K562 (cell line): ENCODE measurements at regions not wholly inside any gene's neighbourhood (a gene's known extent, or its start where the extent isn't known, plus 50 kb on each side); places are given as distances from the start of the nearest gene placed in this dataset.

Source experiments
- FOS ChIP-seq: IDR thresholded peaks from 3 replicates; pipeline ENCODE4 v1.6.1; 2011; ENCODE audit not compliant: insufficient read length; ENCODE audit errors: extremely low read depth
- L3MBTL2 ChIP-seq: fragments of 450-650 bp; IDR thresholded peaks from 2 replicates; pipeline ENCODE4 v1.6.1; 2016; ENCODE audit warnings: mild to moderate bottlenecking, moderate library complexity
- MAZ ChIP-seq, 2 experiments: fragments of 450-650 bp in 1 of 2; sonication (generic) in 1 of 2; formaldehyde crosslinking; IDR thresholded peaks in 1 of 2; conservative IDR thresholded peaks in 1 of 2; 2 replicates each; pipeline versions ENCODE4 v1.4.0 to v1.5.0; 2020; ENCODE audit warnings: mild to moderate bottlenecking in 1 of 2, missing genetic modification reagents in 1 of 2
- NFYB ChIP-seq: IDR thresholded peaks from 2 replicates; pipeline ENCODE4 v1.6.1; 2011; ENCODE audit warnings: mild to moderate bottlenecking, moderate library complexity; ENCODE audit not compliant: insufficient read length; ENCODE audit errors: extremely low read depth
- RBM25 ChIP-seq: fragments of 200-400 bp; formaldehyde crosslinking; IDR thresholded peaks from 2 replicates; pipeline ENCODE4 v1.6.1; 2018; ENCODE audit warnings: low read length, low read depth, moderate library complexity; ENCODE audit not compliant: severe bottlenecking
- TF ChIP-seq, protein P1 (sequence below): fragments of 450-650 bp; IDR thresholded peaks from 2 replicates; pipeline ENCODE4 v1.6.1; 2016; ENCODE audit warnings: mild to moderate bottlenecking, moderate library complexity
- TF ChIP-seq, protein P2 (sequence below): fragments of 200-800 bp; sonication (Bioruptor generic); IDR thresholded peaks from 2 replicates; pipeline ENCODE4 v1.6.1; 2017; ENCODE audit warnings: missing genetic modification characterization, missing compliant biosample characterization
- TF ChIP-seq, protein P3 (sequence below), 2 experiments: IDR thresholded peaks; 2 replicates each; pipeline ENCODE4 v1.6.1; 2011; ENCODE audit warnings: borderline replicate concordance in 1 of 2, control low read depth in 1 of 2, low read depth in 1 of 2, low read length in 1 of 2, mild to moderate bottlenecking in 1 of 2, mixed read lengths in 1 of 2, moderate library complexity in 1 of 2; ENCODE audit not compliant: insufficient read depth in 1 of 2, insufficient read length in 1 of 2, poor library complexity in 1 of 2, severe bottlenecking in 1 of 2; ENCODE audit errors: extremely low read depth in 1 of 2

DNA sequence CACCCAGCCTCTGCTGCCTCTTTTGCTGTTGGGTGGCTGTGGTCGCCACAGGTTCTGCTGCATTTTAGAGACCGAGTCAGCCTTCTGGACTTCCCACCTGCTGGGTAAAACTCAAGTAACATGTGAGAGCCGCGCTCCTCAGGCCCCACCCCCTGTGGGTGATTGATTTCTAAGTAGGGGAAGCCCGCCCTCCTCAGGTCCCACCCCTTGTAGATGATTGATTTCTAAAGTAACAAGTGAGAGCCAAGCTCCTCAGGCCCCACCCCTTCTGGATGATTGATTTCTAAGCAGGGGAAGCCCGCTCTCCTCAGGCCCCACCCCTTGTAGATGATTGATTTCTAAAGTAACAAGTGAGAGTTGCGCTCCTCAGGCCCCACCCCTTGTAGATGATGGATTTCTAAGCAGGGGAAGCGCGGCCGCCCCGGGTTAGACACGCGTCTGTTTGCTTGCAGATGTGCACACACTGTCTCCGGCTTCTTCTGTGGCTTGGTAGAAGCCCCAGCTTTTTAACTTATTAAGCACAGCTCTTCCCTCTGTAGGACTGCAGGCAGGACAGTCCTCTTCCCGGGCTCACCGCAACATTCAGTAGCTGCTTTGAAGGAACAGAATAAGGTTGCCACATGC is 83.4 kb downstream of the FAM43A start (continued):
- TF ChIP-seq, protein P1, sequence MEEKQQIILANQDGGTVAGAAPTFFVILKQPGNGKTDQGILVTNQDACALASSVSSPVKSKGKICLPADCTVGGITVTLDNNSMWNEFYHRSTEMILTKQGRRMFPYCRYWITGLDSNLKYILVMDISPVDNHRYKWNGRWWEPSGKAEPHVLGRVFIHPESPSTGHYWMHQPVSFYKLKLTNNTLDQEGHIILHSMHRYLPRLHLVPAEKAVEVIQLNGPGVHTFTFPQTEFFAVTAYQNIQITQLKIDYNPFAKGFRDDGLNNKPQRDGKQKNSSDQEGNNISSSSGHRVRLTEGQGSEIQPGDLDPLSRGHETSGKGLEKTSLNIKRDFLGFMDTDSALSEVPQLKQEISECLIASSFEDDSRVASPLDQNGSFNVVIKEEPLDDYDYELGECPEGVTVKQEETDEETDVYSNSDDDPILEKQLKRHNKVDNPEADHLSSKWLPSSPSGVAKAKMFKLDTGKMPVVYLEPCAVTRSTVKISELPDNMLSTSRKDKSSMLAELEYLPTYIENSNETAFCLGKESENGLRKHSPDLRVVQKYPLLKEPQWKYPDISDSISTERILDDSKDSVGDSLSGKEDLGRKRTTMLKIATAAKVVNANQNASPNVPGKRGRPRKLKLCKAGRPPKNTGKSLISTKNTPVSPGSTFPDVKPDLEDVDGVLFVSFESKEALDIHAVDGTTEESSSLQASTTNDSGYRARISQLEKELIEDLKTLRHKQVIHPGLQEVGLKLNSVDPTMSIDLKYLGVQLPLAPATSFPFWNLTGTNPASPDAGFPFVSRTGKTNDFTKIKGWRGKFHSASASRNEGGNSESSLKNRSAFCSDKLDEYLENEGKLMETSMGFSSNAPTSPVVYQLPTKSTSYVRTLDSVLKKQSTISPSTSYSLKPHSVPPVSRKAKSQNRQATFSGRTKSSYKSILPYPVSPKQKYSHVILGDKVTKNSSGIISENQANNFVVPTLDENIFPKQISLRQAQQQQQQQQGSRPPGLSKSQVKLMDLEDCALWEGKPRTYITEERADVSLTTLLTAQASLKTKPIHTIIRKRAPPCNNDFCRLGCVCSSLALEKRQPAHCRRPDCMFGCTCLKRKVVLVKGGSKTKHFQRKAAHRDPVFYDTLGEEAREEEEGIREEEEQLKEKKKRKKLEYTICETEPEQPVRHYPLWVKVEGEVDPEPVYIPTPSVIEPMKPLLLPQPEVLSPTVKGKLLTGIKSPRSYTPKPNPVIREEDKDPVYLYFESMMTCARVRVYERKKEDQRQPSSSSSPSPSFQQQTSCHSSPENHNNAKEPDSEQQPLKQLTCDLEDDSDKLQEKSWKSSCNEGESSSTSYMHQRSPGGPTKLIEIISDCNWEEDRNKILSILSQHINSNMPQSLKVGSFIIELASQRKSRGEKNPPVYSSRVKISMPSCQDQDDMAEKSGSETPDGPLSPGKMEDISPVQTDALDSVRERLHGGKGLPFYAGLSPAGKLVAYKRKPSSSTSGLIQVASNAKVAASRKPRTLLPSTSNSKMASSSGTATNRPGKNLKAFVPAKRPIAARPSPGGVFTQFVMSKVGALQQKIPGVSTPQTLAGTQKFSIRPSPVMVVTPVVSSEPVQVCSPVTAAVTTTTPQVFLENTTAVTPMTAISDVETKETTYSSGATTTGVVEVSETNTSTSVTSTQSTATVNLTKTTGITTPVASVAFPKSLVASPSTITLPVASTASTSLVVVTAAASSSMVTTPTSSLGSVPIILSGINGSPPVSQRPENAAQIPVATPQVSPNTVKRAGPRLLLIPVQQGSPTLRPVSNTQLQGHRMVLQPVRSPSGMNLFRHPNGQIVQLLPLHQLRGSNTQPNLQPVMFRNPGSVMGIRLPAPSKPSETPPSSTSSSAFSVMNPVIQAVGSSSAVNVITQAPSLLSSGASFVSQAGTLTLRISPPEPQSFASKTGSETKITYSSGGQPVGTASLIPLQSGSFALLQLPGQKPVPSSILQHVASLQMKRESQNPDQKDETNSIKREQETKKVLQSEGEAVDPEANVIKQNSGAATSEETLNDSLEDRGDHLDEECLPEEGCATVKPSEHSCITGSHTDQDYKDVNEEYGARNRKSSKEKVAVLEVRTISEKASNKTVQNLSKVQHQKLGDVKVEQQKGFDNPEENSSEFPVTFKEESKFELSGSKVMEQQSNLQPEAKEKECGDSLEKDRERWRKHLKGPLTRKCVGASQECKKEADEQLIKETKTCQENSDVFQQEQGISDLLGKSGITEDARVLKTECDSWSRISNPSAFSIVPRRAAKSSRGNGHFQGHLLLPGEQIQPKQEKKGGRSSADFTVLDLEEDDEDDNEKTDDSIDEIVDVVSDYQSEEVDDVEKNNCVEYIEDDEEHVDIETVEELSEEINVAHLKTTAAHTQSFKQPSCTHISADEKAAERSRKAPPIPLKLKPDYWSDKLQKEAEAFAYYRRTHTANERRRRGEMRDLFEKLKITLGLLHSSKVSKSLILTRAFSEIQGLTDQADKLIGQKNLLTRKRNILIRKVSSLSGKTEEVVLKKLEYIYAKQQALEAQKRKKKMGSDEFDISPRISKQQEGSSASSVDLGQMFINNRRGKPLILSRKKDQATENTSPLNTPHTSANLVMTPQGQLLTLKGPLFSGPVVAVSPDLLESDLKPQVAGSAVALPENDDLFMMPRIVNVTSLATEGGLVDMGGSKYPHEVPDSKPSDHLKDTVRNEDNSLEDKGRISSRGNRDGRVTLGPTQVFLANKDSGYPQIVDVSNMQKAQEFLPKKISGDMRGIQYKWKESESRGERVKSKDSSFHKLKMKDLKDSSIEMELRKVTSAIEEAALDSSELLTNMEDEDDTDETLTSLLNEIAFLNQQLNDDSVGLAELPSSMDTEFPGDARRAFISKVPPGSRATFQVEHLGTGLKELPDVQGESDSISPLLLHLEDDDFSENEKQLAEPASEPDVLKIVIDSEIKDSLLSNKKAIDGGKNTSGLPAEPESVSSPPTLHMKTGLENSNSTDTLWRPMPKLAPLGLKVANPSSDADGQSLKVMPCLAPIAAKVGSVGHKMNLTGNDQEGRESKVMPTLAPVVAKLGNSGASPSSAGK: peak; percentile 30
- TF ChIP-seq MAZ (CRISPR knock-in tag; conservative IDR thresholded peaks at IDR 0.05 in 1 of 2, IDR thresholded peaks at IDR 0.05 in 1 of 2) (peak in 1 of 2 experiments; percentile 36; a peak in 1 of 4 replicates), RBM25 (peak; percentile 7), NFYB (peak; percentile 18), L3MBTL2 (peak; percentile 67), FOS (peak; percentile 41)
- TF ChIP-seq, protein P2, sequence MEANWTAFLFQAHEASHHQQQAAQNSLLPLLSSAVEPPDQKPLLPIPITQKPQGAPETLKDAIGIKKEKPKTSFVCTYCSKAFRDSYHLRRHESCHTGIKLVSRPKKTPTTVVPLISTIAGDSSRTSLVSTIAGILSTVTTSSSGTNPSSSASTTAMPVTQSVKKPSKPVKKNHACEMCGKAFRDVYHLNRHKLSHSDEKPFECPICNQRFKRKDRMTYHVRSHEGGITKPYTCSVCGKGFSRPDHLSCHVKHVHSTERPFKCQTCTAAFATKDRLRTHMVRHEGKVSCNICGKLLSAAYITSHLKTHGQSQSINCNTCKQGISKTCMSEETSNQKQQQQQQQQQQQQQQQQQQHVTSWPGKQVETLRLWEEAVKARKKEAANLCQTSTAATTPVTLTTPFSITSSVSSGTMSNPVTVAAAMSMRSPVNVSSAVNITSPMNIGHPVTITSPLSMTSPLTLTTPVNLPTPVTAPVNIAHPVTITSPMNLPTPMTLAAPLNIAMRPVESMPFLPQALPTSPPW: peak; percentile 56; the same call in 1 of the 2 replicates
- TF ChIP-seq, protein P3, sequence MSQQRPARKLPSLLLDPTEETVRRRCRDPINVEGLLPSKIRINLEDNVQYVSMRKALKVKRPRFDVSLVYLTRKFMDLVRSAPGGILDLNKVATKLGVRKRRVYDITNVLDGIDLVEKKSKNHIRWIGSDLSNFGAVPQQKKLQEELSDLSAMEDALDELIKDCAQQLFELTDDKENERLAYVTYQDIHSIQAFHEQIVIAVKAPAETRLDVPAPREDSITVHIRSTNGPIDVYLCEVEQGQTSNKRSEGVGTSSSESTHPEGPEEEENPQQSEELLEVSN (IDR thresholded peaks at IDR 0.05; ENCODE audit: borderline replicate concordance in 1 of 2, extremely low read depth in 1 of 2, insufficient read depth in 1 of 2, insufficient read length in 1 of 2, low read depth in 1 of 2, low read length in 1 of 2, poor library complexity in 1 of 2, severe bottlenecking in 1 of 2): peak in 1 of 2 experiments; percentile 60
